Activated T-cell treated with anti-CD3 and anti-CD28 coated beads, Interleukin-2, amount 50 U/mL, for 1 hour (primary cell): ENCODE measurements at regions not wholly inside any gene's neighbourhood (a gene's known extent, or its start where the extent isn't known, plus 50 kb on each side); places are given as distances from the start of the nearest gene placed in this dataset.

Experiments used
- DNase-seq: peaks from one replicate; pipeline ENCODE4 v3.0.0-alpha.2; 2020

DNA sequence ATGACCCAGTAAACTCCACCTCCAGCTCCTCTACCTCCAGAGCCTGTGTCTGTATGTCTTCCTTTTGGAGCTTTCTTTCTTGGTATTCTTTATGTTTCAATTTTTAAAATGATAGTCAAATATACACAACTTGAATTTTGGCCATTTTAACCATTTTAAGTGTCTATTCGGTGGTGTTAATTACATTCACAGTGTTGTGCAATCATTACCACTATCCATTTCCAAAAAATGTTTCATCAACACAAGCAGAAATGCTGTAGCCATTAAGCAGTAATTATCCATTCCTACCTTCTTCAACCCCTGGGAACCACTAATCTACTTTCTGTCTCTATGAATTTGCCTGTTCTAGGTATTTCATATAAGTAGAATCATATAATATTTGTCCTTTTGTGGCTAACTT is 194.5 kb upstream of the TSC22D2 start:
- no peak for DNase-seq

- no peak for DNase-seq
These were observed 197.5 kb upstream of the TSC22D2 start for GRCh38 chr3:150210461-150211110.

- no peak for DNase-seq
These were observed 204.8 kb upstream of the TSC22D2 start for GRCh38 chr3:150203273-150203672.

DNA sequence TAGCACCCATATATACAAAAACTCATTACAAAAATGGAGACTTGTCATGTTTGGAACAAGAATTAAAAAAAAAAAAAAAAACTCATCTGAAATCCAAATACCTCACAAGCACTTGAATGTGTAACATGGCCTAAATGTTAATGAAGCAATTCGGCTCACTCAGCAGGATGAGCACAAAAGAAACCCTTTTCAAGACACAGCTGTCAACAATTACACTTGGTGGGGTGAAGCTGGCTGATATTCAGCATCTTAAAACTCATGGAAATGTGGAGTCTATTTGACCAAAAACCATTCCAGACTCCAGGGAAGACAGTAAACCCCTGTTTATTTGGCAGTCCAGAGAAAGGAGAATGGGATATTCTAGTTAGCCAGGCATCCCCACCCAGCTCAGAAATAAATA is 205.4 kb upstream of the TSC22D2 start:
- no peak for DNase-seq

- no peak for DNase-seq
These were observed 213.1 kb upstream of the TSC22D2 start for GRCh38 chr3:150194957-150195356.

DNA sequence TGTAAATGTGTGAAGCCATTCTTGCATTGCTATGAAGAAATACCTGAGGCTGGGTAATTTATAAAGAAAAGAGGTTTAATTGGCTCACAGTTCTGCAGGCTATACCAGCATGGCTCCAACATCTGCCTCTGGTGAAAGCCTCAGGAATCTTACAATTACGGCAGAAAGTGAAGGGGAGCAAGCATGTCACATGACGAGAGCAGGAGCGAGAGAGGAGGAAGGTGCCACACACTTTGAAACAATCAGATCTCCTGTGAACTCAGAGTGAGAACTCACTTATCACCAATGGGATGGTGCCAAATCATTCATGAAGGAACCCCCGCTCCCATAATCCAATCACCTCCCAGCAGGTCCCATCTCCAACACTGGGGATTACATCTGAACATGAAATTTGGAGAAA is 213.6 kb upstream of the TSC22D2 start:
- DNase-seq, result no peak

DNA sequence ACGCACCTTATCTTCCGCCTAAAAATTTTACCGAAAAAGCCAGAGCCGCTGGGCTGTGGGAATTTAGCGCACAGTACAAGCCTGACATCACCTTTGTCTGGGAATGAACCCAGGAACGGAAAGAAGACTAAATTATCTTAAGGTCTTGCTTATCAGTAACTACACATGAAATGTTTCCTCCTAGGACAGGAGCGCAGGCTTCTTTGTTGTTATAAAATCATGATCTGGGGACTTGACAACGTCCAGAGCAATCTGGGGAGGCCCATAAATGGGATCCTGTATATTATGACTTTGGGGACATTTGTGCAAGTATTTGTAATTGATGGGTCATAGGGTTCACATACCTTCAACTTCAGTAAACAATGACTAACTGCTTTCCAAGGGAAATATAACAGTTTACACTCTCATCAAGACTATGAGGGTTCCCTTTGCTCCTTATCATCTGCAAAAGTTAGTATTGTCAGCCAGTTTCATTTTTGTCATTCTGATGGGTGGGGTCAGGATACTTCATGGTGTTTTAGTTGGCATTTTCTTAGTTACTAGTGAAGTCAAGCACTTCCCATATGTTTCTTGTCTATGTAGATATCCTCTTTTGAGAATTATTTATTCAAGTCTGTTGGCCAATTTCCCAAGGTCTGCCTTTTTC is 213.9 kb upstream of the PFN2 start:
- no peak for DNase-seq

DNA sequence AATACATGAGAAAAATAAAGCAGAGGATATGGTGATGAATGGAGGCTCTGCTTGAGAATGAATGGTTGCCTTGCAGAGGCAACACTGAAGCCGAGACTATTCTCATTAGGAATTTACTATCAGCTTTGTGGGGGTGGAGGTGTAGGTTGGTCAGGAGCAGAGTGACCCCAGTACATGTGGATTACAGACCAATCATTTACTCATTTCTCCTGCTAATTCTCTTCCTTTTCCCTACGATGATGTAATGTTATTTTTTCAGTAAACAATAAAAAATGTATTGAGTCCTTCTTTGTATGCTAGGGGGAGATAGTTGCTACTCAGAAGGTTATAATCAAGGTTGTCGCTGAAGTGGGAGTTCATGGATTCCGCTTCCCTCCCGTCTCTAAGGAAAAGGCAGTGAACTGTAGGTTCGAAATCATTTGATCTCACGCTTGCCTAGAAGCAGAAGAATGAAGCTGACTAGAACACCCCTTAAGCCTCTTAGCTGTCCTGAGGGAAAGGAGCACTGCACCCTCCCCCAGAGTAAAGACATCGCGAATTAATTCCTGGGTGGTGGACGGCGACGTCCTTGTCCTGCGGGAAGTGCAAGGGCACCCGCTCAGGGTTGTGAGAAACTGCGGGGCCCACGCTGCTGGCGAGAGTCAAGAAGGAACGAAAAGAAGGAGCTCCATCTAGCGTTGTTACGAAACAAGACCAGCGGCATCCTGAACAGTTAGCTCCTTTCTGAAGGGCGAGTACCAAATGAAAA is 213.2 kb upstream of the PFN2 start:
- peak; percentile 39 for DNase-seq

DNA sequence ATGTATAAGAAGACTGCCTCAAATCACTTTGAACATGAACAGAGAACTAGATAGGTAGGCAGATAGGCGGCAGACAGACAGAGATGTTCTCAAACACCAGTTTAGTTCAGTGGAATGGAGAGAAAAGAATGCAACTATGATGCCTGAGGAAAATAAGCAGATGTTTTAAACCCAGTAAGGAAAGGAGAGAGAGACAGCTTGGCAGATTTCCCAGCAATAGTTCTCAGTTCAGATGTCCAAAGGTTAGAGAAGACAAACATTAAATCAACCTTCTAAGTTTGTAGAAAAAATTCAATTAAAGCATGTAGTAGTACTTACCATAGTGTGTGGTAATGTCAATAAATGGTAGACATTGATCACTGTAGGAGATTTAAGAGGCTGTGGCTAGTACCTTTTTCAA is 209.6 kb upstream of the PFN2 start:
- DNase-seq, result no peak

DNA sequence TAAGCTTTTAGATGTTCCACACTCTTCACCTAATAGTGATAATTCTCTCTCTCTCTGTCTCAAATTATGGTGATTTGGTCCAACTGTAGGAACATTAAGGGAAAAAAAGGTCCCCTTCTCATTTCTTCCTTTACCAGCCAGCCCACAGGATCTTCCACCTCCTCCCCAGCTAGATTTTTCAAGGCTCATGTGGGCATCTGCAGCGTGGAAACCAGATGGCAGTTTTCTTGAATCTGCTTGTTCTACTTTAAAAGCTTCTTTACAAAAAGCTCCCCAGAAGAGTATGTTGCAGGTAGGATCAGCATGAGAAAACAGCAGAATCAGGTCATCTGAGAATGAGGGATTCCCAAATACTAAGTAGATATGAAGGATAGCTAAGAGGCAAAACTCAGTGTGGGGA is 208.6 kb upstream of the PFN2 start:
- no peak for DNase-seq

DNA sequence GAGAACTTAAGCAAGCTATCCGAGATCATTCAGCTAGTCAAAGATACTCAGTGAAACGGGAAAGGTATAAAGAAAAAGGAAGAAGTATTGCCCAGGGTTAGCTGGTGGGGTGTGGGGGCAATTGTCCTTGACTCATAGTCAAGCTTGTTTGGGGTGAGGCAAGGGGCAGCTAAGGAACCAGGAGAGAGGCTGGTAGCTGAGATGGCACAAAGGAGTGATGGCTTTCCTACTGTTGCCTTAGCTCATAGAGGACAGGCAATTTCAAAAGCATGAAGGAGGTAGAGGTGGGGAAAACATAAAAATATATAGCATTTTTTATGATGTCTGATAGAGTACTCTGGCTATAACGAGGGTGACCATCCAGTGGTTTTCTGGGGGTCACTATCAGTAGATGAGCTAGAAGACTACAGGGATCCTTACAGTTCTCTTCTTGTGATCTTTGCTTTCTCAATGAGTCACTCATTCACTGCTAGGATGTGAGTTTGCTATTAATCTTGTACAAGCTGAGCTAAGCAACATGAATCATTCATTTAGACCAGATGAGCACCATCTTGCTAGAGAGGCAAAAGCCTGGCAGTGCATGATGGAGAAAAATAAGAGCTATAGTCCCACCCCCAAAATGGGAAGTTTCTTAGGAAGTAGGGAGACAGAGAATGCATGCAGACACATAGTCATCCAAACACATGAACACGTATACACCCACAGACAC is 207.1 kb upstream of the PFN2 start:
- DNase-seq, result no peak

DNA sequence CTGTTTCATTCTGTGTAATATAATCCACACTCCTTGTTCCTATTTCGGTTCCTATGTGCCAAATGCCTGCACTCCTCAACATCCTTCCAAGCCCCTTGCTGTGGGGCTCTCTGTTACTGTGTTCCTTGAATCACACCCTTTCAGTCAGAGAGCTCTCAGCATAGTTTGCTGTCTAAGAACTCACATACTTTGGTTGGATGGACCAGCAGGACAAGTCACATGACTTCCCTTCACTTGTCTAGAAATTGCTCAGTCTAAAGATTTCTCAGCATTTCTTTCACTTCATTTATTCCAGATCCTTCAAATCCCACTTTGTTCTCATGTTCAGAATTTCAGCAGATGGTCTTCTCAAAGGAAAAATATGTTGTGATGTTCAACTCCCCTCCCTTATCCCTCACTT is 203.5 kb upstream of the PFN2 start:
- no peak for DNase-seq

DNA sequence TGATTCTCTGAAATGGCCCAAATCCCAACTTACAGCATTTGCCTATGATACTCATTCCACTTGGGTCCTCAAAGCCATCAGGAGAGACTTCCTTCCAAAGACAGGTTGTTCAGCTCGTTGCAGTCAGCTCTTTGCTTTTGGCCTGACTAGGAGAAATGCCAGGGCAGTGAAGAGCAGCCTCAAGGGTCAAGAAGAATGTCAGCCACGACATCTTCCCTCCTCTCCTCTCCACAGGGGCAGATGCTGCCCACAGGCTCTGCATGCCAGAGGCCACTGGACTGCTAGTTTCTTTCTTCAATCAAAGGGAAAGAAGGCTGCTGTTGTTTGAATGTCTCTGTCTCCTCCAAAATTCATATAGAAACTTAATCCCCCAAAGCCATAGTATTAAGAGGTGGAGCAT is 201.7 kb upstream of the PFN2 start:
- no peak for DNase-seq

DNA sequence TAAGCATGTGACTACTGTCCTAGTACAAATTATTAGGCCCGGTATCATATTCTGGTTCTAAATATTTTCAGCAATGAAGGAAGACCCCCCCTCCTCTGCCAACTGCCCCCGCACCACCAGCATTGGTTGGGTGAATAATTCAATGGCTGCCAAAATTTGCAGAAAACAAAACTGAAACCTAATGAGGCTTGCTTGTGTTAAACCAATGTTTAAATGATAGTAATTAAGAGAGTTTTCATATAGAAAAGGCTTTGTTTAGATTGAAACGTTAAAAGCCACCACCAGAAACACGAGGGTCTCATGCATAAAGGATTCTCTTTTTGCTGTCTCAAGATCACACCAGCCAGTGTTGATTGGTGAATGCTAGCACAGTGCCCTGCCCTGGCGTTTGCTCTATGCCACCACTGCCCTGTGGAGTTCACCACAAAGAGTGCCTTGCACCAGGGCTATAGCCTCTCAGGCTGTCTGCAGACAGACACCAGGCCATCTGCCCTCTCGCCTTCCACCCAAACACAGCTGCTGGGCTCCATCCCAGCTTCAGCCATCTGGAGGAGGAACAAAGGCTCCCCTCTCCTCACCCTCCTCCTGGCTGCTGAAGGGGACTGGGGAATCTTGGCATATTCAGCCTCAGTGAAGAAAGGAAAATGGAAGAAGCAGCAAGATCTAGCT is 200.3 kb upstream of the PFN2 start:
- DNase-seq, result no peak

DNA sequence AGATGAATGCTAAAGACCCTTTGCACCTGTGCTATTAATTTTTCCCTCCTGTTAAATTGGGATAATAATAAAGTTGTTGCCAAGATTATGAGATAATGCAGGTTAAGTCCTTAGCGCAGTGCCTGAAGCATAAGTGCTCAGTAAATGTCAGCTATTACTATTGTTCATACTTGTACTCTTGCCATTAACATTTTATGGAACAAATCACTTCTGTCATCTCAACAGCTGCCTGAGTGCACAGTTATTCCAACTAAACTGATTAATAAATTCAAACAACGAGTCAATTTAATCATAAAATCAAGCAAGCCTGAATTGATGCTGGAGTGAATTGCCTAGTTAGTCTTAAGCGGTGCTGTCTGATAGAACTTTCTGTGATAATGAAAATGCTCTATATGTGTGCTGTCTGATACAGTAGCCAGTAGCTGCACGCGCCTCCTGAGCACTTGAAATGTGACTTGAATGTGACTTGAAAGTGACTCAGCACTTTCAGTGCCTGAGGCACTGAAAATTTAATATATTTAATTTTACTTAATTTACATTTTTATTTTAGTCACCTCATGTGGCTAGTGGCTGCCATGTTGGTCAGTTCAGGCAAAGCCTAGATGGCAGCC is 198.7 kb upstream of the PFN2 start:
- no peak for DNase-seq

DNA sequence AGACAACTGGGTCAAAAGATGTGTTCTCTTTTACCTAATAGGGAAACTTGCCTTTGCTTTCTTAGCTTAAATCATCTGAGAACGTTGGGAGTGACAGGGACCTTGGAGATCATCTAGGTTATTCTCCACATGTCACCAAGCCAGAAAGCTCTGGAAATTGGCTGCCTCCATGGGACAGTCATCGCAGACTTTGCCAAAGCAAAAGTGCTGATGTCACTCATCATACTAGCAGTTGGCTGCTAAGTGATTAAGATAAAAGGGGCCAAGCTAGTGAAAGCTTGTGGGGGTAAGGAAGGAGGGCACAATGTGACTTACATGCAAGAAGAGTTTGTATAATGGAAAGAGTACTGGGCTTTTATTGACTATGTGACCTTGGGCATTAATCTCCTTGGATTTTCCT is 198.0 kb upstream of the PFN2 start:
- DNase-seq, result no peak

GRCh38 chr3:150165396-150166094 is 194.8 kb upstream of the PFN2 start:
- no peak for DNase-seq

GRCh38 chr3:150161011-150161410 is 190.3 kb upstream of the PFN2 start:
- no peak for DNase-seq

DNA sequence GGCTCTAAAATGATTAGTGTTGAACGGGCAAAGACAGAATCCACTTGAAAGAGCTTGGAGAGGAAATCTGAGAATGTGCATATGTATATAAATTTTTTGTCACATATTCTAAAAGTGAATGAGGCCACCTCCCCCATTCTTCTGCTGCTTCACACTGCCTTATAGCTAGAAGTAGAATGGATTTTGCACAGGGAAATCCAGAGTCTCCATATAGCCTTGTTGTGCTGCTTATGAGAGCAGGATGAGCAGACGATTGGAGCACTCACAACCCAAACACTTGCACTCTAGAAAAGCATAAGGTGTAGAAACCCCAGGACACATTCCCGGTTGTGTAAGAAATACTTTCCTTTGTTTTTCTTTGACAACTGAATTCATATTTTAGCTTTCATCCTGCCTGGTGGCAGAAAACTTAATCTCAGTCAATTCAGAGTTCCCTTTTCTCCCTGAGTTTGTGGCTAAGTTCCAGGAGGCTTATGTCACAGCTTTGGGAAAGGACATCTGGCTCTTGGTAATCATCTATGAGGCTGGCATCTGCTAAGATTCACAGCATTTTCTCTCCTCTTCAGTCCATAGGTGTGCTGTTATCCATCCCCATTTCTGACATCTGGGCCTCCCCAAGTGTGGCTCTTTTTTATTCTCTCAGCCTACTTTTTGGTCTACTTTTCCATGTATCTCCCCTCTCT is 188.4 kb upstream of the PFN2 start:
- no peak for DNase-seq

GRCh38 chr3:150152567-150152966 is 181.9 kb upstream of the PFN2 start:
- no peak for DNase-seq

DNA sequence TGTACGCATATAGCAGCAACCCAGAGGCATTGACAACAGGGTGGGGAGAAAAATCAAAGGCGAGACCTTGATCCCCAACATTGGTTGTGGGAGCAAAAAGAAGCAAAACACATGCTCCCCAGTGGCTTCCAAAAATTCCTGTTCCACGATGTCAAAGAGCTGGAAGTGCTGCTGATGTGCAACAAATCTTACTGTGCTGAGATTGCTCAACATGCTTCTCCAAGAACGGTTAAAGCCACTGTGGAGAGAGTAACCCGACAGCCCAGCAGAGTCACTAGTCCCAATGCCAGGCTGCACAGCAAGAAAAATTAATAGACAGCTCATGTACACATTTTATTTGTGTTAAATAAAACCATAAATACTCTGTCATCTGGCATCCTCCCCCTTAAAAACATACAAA is 179.9 kb upstream of the PFN2 start:
- DNase-seq, result no peak
